ENCODE measurements at regions not wholly inside any gene's neighbourhood (a gene's known extent, or its start where the extent isn't known, plus 50 kb on each side); places are given as distances from the start of the nearest gene placed in this dataset.

GRCh38 chr6:82507112-82507511, 143.5 kb downstream of the TPBG start (continued):
- no peak for TF ChIP-seq ELK1 (IDR thresholded peaks at IDR 0.05; ENCODE audit: low read depth, low read length)
- TF ChIP-seq TAF1 (IDR thresholded peaks at IDR 0.05; ENCODE audit: borderline replicate concordance, low read depth, low read length) = no peak
- TF ChIP-seq SMC3 (IDR thresholded peaks at IDR 0.05; ENCODE audit: borderline replicate concordance, low read length) = no peak
- TF ChIP-seq BHLHE40 (IDR thresholded peaks at IDR 0.05; ENCODE audit: borderline replicate concordance in 1 of 2, low read depth in 2 of 2, low read length in 1 of 2) = no peak
- TF ChIP-seq MTA2 (IDR thresholded peaks at IDR 0.05; ENCODE audit: low read depth) = peak; percentile 71
- no peak for TF ChIP-seq USF1 (IDR thresholded peaks at IDR 0.05; ENCODE audit: borderline replicate concordance, extremely low read length, insufficient read depth, low read depth, low read length)
- TF ChIP-seq CBFB (IDR thresholded peaks at IDR 0.05; ENCODE audit: low read depth) = no peak
- peak in 1 of 2 experiments; percentile 30; a peak in 1 of 4 replicates for TF ChIP-seq EP300 (IDR thresholded peaks at IDR 0.05; ENCODE audit: borderline replicate concordance in 1 of 2, control insufficient read depth in 1 of 2, low read depth in 2 of 2, low read length in 2 of 2)
- no peak for TF ChIP-seq ZZZ3 (IDR thresholded peaks at IDR 0.05; ENCODE audit: control insufficient read depth, insufficient read length, low read depth)
- no peak for TF ChIP-seq NKRF (conservative IDR thresholded peaks at IDR 0.05)
- TF ChIP-seq FOXM1 (IDR thresholded peaks at IDR 0.05; ENCODE audit: low read depth, low read length) = no peak
- TF ChIP-seq TARDBP (IDR thresholded peaks at IDR 0.05; ENCODE audit: borderline replicate concordance) = no peak
- TF ChIP-seq IRF3 (IDR thresholded peaks at IDR 0.05) = no peak
- no peak for TF ChIP-seq ZNF592 (IDR thresholded peaks at IDR 0.05)
- no peak for TF ChIP-seq POU2F2 (IDR thresholded peaks at IDR 0.05; ENCODE audit: borderline replicate concordance, low read depth, low read length)
- no peak for TF ChIP-seq ZSCAN29 (IDR thresholded peaks at IDR 0.05)
- no peak for TF ChIP-seq POLR2A (IDR thresholded peaks at IDR 0.05; ENCODE audit: low read depth, low read length)
